Uterus (tissue), 2 donors: ENCODE measurements at regions not wholly inside any gene's neighbourhood (a gene's known extent, or its start where the extent isn't known, plus 50 kb on each side); places are given as distances from the start of the nearest gene placed in this dataset.
"Not testable (repeated sequence)": the region's sequence is repeated elsewhere in the genome, so short reads cannot be mapped to it uniquely, and the experiment has no call there.

ENCODE experiments used
- CTCF ChIP-seq, 4 experiments: fragments of 200-600 bp in 2 of 4; fragments of 450-650 bp in 2 of 4; sonication (generic) in 2 of 4; IDR thresholded peaks; one replicate each; pipeline ENCODE4 v1.5.1; 2016 to 2019; ENCODE audit warnings: antibody characterized with exemption in 4 of 4, mild to moderate bottlenecking in 2 of 4, moderate library complexity in 1 of 4
- POLR2A ChIP-seq, 2 donors: fragments of 450-650 bp; IDR thresholded peaks; one replicate each; pipeline ENCODE4 v1.6.1; 2016; ENCODE audit warnings: antibody characterized with exemption in 2 of 2, mild to moderate bottlenecking in 1 of 2, moderate library complexity in 1 of 2

- not testable (repeated sequence) for TF ChIP-seq CTCF, POLR2A (IDR thresholded peaks at IDR 0.05)
Observed at GRCh38 chr9:67712956-67713355, 145.8 kb upstream of the ANKRD20A1 start.
